C4-2B (cell line): ENCODE measurements at regions not wholly inside any gene's neighbourhood (a gene's known extent, or its start where the extent isn't known, plus 50 kb on each side); places are given as distances from the start of the nearest gene placed in this dataset.

Source experiments
- ZFX ChIP-seq: fragments of 450-650 bp; IDR thresholded peaks from 2 replicates; pipeline ENCODE4 v1.6.1; 2017
- TF ChIP-seq, protein P1 (sequence below): fragments of 450-650 bp; conservative IDR thresholded peaks from 2 replicates; pipeline ENCODE4 v1.5.1; 2017; ENCODE audit warnings: mild to moderate bottlenecking

DNA sequence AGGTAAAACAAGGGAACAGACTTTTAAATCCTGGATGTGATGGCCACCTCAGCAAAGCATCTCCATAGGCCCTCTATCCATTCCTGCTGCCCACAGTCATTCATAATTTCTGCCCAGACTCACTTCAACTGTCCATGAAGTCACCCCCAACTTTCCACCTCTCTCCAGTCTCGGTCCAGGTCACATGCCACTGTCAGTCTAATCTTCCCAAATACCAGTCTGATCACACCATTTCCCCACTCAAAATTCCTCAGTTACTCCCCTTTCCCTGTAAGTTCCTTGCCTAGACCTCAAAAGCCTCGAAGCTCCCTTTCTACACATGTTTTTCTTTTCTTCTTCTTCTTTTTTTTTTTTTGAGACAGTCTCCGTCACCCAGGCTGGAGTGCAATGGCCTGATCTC, 51.2 kb upstream of the HOPX start:
- TF ChIP-seq, protein P1, sequence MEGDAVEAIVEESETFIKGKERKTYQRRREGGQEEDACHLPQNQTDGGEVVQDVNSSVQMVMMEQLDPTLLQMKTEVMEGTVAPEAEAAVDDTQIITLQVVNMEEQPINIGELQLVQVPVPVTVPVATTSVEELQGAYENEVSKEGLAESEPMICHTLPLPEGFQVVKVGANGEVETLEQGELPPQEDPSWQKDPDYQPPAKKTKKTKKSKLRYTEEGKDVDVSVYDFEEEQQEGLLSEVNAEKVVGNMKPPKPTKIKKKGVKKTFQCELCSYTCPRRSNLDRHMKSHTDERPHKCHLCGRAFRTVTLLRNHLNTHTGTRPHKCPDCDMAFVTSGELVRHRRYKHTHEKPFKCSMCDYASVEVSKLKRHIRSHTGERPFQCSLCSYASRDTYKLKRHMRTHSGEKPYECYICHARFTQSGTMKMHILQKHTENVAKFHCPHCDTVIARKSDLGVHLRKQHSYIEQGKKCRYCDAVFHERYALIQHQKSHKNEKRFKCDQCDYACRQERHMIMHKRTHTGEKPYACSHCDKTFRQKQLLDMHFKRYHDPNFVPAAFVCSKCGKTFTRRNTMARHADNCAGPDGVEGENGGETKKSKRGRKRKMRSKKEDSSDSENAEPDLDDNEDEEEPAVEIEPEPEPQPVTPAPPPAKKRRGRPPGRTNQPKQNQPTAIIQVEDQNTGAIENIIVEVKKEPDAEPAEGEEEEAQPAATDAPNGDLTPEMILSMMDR: no peak
- TF ChIP-seq ZFX: no peak
